K562 (cell line): ENCODE measurements at regions not wholly inside any gene's neighbourhood (a gene's known extent, or its start where the extent isn't known, plus 50 kb on each side); places are given as distances from the start of the nearest gene placed in this dataset.

Source experiments
- ATAC-seq: fragments of 200-7000 bp; cut with Tn5 transposase; 3 replicates; pipeline ENCODE4 v1.9.1; 2020; ENCODE audit warnings: moderate library complexity
- BruUV-seq: library from RNA; stranded (reverse); fragments of 400-500 nt; replicated peaks from 2 replicates; lab custom pipeline; 2021; lab: Mats Ljungman, UMichigan
- CTCF ChIA-PET: fragments of 300-600 bp; formaldehyde crosslinking; extraction: SDS; loops from one replicate; lab custom pipeline; 2021; ENCODE audit warnings: low intra/inter-chr PET ratio; lab: Yijun Ruan, JAX
- POLR2A ChIA-PET: fragments of 300-600, 350-650 bp; sonication (Branson Sonifier 250); formaldehyde crosslinking; extraction: SDS; loops from one replicate; lab custom pipeline; 2021; ENCODE audit warnings: antibody characterized with exemption, inconsistent platforms; lab: Yijun Ruan, JAX
- DNase-seq, 4 experiments: peaks; one replicate each; pipeline versions ENCODE4 v3.0.0 to v3.0.0-alpha.2; 2011 to 2018; ENCODE audit warnings: low spot score in 3 of 4, mixed read lengths in 3 of 4; ENCODE audit errors: extremely low read depth in 1 of 4
- FAIRE-seq: peaks from 2 replicates; lab custom pipeline; 2011; peaks lifted over from hg19 to GRCh38; lab: Jason Lieb, UNC
- H2AFZ ChIP-seq: 2 replicates; pipeline ENCODE4 v1.6.0; 2011; ENCODE audit warnings: low read depth, low read length, control low read depth, inconsistent platforms
- H3K27ac ChIP-seq: fragments of 200-600 bp; 3 replicates; pipeline ENCODE4 v1.8.0; 2011; ENCODE audit warnings: low read depth, mild to moderate bottlenecking, control low read depth, inconsistent platforms, low read length, moderate library complexity, mixed read lengths; ENCODE audit errors: extremely low read depth
- H3K27me3 ChIP-seq, 2 experiments: fragments of 300-600 bp in 1 of 2; 2 replicates in 1 of 2; 3 replicates in 1 of 2; pipeline versions ENCODE4 v1.6.0 to v1.8.0; 2011; ENCODE audit warnings: inconsistent platforms in 2 of 2, low read length in 2 of 2, mild to moderate bottlenecking in 1 of 2, mixed read lengths in 1 of 2, moderate library complexity in 1 of 2; ENCODE audit not compliant: control insufficient read depth in 2 of 2, insufficient read depth in 2 of 2
- H3K36me3 ChIP-seq: fragments of 300-600 bp; 3 replicates; pipeline ENCODE4 v1.8.0; 2011; ENCODE audit warnings: mild to moderate bottlenecking, low read length, inconsistent platforms; ENCODE audit not compliant: control insufficient read depth, insufficient read depth
- H3K4me1 ChIP-seq, 2 experiments: fragments of 200-600 bp in 1 of 2; replicated peaks in 1 of 2; 2 replicates in 1 of 2; 3 replicates in 1 of 2; pipeline versions ENCODE4 v1.5.1 to v1.8.0; 2011; ENCODE audit warnings: inconsistent platforms in 2 of 2, low read length in 2 of 2, mild to moderate bottlenecking in 1 of 2, mixed read lengths in 1 of 2, moderate library complexity in 1 of 2; ENCODE audit not compliant: control insufficient read depth in 2 of 2, insufficient read depth in 2 of 2
- H3K4me2 ChIP-seq: 2 replicates; pipeline ENCODE4 v1.6.1; 2011; ENCODE audit warnings: low read length, control low read depth, inconsistent platforms, mixed read lengths; ENCODE audit not compliant: insufficient read depth
- H3K4me3 ChIP-seq: fragments of 200-600 bp; sonication (generic), shearing (Covaris generic); 2 replicates; pipeline ENCODE4 v1.5.1; 2016; ENCODE audit warnings: control low read depth, inconsistent platforms
- H3K79me2 ChIP-seq: fragments of 200-600 bp; 3 replicates; pipeline ENCODE4 v1.8.0; 2011; ENCODE audit warnings: low read length, inconsistent platforms; ENCODE audit not compliant: control insufficient read depth, insufficient read depth
- H3K9ac ChIP-seq, 2 experiments: 2 replicates each; pipeline versions ENCODE4 v1.6.0 to v1.6.1; 2011; ENCODE audit warnings: low read depth in 2 of 2, low read length in 2 of 2, control low read depth in 1 of 2, inconsistent platforms in 1 of 2, mild to moderate bottlenecking in 1 of 2, mixed read lengths in 1 of 2; ENCODE audit not compliant: insufficient read depth in 1 of 2
- H3K9me1 ChIP-seq: one replicate; pipeline ENCODE4 v1.6.0; 2011; ENCODE audit warnings: inconsistent platforms, mild to moderate bottlenecking, low read length, moderate library complexity; ENCODE audit not compliant: control insufficient read depth, insufficient read depth
- H3K9me3 ChIP-seq: replicated peaks from 2 replicates; pipeline ENCODE4 v1.5.1; 2011; ENCODE audit warnings: low read depth, low read length, inconsistent platforms; ENCODE audit not compliant: control insufficient read depth, insufficient read depth
- H4K20me1 ChIP-seq: replicated peaks from 2 replicates; pipeline ENCODE4 v1.6.1; 2011; ENCODE audit warnings: low read length, inconsistent platforms, mixed read lengths; ENCODE audit not compliant: control insufficient read depth, insufficient read depth
- ARHGAP35 ChIP-seq: fragments of 450-650 bp; IDR thresholded peaks from 2 replicates; pipeline ENCODE4 v1.6.1; 2018; ENCODE audit not compliant: partially characterized antibody
- BMI1 ChIP-seq: fragments of 150-350 bp; IDR thresholded peaks from 2 replicates; pipeline ENCODE4 v1.6.1; 2014; ENCODE audit warnings: low read length
- CCNT2 ChIP-seq: IDR thresholded peaks from 2 replicates; pipeline ENCODE4 v1.6.1; 2011; ENCODE audit warnings: borderline replicate concordance, low read depth, mild to moderate bottlenecking, moderate library complexity, mixed read lengths, low read length; ENCODE audit not compliant: insufficient read length; ENCODE audit errors: extremely low read depth
- NCOA1 ChIP-seq: fragments of 450-650 bp; IDR thresholded peaks from 2 replicates; pipeline ENCODE4 v1.6.1; 2016; ENCODE audit warnings: low read depth
- PHF20 ChIP-seq: fragments of 450-650 bp; IDR thresholded peaks from 2 replicates; pipeline ENCODE4 v1.6.1; 2018; ENCODE audit not compliant: partially characterized antibody
- TFAM ChIP-seq: fragments of 250-450 bp; sonication (Bioruptor Pico); conservative IDR thresholded peaks from 2 replicates; pipeline ENCODE4 v1.5.0; 2021; ENCODE audit warnings: mild to moderate bottlenecking, moderate library complexity
- TRIM28 ChIP-seq: fragments of 450-650 bp; IDR thresholded peaks from 2 replicates; pipeline ENCODE4 v1.6.1; 2017
- ZFP30 ChIP-seq: fragments of 250-450 bp; sonication (Bioruptor Pico); IDR thresholded peaks from 2 replicates; pipeline ENCODE4 v1.8.0; 2022; ENCODE audit warnings: moderate library complexity, mild to moderate bottlenecking, inconsistent platforms, borderline replicate concordance
- ZNF655 ChIP-seq: fragments of 250-450 bp; sonication (Bioruptor Pico); IDR thresholded peaks from 2 replicates; pipeline ENCODE4 v1.5.0; 2021
- WGBS: fragments of 100-300 bp; shearing (Covaris generic); methylation state at CpG from one replicate; pipeline ENCODE4 v1.1.6; 2016; ENCODE audit warnings: low coverage, mixed read lengths; ENCODE audit not compliant: insufficient coverage; ENCODE audit errors: missing lambda C conversion rate; 5-methylcytosine and 5-hydroxymethylcytosine counted together
- in situ Hi-C: fragments of 300-500 bp; cut with MboI; formaldehyde crosslinking; loops from 4 replicates; pipeline ENCODE4 v1.15.0; 2018; ENCODE audit warnings: inconsistent platforms, mixed read lengths
- intact Hi-C: fragments of 100-400 bp; cut with micrococcal nuclease; formaldehyde crosslinking; loops from 2 replicates; pipeline ENCODE4 v1.14.2; 2022
- TF ChIP-seq, protein P1 (sequence below): fragments of 250-450 bp; sonication (Bioruptor Pico); IDR thresholded peaks from 2 replicates; pipeline ENCODE4 v1.4.0; 2020; ENCODE audit warnings: mild to moderate bottlenecking

- TF ChIP-seq, protein P1, sequence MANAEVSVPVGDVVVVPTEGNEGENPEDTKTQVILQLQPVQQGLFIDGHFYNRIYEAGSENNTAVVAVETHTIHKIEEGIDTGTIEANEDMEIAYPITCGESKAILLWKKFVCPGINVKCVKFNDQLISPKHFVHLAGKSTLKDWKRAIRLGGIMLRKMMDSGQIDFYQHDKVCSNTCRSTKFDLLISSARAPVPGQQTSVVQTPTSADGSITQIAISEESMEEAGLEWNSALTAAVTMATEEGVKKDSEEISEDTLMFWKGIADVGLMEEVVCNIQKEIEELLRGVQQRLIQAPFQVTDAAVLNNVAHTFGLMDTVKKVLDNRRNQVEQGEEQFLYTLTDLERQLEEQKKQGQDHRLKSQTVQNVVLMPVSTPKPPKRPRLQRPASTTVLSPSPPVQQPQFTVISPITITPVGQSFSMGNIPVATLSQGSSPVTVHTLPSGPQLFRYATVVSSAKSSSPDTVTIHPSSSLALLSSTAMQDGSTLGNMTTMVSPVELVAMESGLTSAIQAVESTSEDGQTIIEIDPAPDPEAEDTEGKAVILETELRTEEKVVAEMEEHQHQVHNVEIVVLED (CRISPR knock-in tag), result no peak
- TF ChIP-seq NCOA1, result no peak
- TF ChIP-seq ARHGAP35, result no peak
These were observed 85.9 kb downstream of the GLI2 start (continued) for GRCh38 chr2:120821446-120822160.

DNA sequence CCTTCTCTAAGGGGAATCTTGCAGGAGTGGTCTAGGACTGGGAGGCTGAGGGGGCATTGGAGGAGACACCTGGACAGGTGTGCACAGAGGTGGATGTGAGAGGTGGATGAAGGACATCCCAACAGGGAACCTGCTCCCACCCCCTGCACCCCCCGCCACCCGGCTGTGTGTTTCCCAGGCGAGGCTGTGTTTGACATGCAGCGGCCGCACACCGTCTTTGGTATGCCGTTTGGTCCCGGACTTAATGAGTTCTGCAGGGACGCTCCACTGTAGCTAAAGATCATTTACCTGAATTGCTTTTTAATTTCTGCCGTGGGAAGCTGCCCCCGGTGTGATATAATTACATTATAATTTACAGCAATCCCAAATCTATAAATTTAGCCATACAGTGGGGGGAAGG lies 87.3 kb downstream of the GLI2 start:
- no peak for TF ChIP-seq ZNF655 (CRISPR knock-in tag)
- no peak for TF ChIP-seq TRIM28
- no peak for TF ChIP-seq PHF20
- no peak for TF ChIP-seq ZFP30 (CRISPR knock-in tag)
- no peak for TF ChIP-seq CCNT2
- TF ChIP-seq TFAM (CRISPR knock-in tag), result no peak
- TF ChIP-seq BMI1, result no peak
- no peak for FAIRE-seq
- DNase-seq, result no peak
- Histone ChIP-seq H3K4me3 (no peak overlapping the region), H3K9ac (no peak overlapping the region), H3K9me1 (no peaks in the 10 kb centered on the region), H3K4me2 (no peak overlapping the region), H2AFZ (no peak overlapping the region), H3K27ac (no peak overlapping the region), H3K79me2 (no peaks in the 10 kb centered on the region), H3K36me3 (no peaks in the 10 kb centered on the region), H3K4me1 (0 out of 5 replicates have a peak, but pooled peaks cover 0 to 3% of the 10 kb centered on the region in 2 experiments), H3K27me3 (peaks cover 38 to 79% of the 10 kb centered on the region in 2 experiments), H3K9me3 (no peaks in the 10 kb centered on the region), H4K20me1 (no peaks in the 10 kb centered on the region; the same call in 1 of the 2 replicates)
- ChIA-PET CTCF (no interaction called here), POLR2A (interaction anchor here (0.6 to 0.8 kb wide), 2 partner anchors 10 to 12 kb away, joined by 3 read pairs; no protein-coding TSS in a partner anchor)
- ATAC-seq, result no peak
- WGBS, result 1% methylated on average over 10 of the region's 11 CpGs
- in situ Hi-C loops (no loop called here), intact Hi-C loops (no loop called here)
- BruUV-seq, result no TSS peak
